B cell (primary cell): ENCODE measurements at regions not wholly inside any gene's neighbourhood (a gene's known extent, or its start where the extent isn't known, plus 50 kb on each side); places are given as distances from the start of the nearest gene placed in this dataset.

Experiments
- EZH2 ChIP-seq: IDR thresholded peaks from 2 replicates; pipeline ENCODE4 v1.6.1; 2012; ENCODE audit warnings: borderline replicate concordance, low read depth, mild to moderate bottlenecking, moderate library complexity, low read length; ENCODE audit not compliant: insufficient read depth, poor library complexity, severe bottlenecking
- TF ChIP-seq, protein P1 (sequence below): fragments of 200-600 bp; IDR thresholded peaks from one replicate; pipeline ENCODE4 v1.8.0; 2022; ENCODE audit warnings: antibody characterized with exemption, mild to moderate bottlenecking

DNA sequence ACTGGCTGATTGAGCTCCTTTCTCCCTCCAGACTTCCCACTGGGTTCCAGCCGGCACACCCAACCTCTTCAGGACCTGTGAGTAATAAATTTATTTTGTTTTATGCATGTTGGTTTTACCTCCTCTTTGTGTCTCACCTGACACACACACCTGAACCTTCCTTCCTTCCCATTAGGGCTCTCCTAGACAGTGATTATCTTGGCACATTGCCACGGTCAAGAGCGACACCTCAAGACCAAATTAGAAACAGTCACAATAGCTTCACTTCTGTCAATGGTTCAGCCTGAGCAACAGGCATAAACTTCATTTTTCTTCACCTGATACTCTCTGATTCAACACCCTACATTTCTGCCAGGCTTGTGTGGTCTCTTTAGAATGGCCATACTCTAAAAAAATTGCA is 296.3 kb upstream of the SMARCA2 start:
- TF ChIP-seq, protein P1, sequence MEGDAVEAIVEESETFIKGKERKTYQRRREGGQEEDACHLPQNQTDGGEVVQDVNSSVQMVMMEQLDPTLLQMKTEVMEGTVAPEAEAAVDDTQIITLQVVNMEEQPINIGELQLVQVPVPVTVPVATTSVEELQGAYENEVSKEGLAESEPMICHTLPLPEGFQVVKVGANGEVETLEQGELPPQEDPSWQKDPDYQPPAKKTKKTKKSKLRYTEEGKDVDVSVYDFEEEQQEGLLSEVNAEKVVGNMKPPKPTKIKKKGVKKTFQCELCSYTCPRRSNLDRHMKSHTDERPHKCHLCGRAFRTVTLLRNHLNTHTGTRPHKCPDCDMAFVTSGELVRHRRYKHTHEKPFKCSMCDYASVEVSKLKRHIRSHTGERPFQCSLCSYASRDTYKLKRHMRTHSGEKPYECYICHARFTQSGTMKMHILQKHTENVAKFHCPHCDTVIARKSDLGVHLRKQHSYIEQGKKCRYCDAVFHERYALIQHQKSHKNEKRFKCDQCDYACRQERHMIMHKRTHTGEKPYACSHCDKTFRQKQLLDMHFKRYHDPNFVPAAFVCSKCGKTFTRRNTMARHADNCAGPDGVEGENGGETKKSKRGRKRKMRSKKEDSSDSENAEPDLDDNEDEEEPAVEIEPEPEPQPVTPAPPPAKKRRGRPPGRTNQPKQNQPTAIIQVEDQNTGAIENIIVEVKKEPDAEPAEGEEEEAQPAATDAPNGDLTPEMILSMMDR: no peak
- TF ChIP-seq EZH2: no peak
